IPS-15b (cell line): ENCODE measurements at regions not wholly inside any gene's neighbourhood (a gene's known extent, or its start where the extent isn't known, plus 50 kb on each side); places are given as distances from the start of the nearest gene placed in this dataset.
"Not testable (repeated sequence)": the region's sequence is repeated elsewhere in the genome, so short reads cannot be mapped to it uniquely, and the experiment has no call there.

Experiments used
- H3K27me3 ChIP-seq: one replicate; pipeline ENCODE4 v1.6.1; 2013; ENCODE audit warnings: low read length; ENCODE audit not compliant: control insufficient read depth, insufficient read depth
- H3K36me3 ChIP-seq: one replicate; pipeline ENCODE4 v1.6.1; 2013; ENCODE audit warnings: low read length; ENCODE audit not compliant: control insufficient read depth, insufficient read depth
- H3K4me1 ChIP-seq: one replicate; pipeline ENCODE4 v1.6.1; 2013; ENCODE audit warnings: mild to moderate bottlenecking, low read length; ENCODE audit not compliant: control insufficient read depth, insufficient read depth
- H3K4me3 ChIP-seq: one replicate; pipeline ENCODE4 v1.5.1; 2013; ENCODE audit warnings: low read depth, low read length
- H3K9ac ChIP-seq: one replicate; pipeline ENCODE4 v1.6.1; 2013; ENCODE audit warnings: low read depth, mild to moderate bottlenecking, low read length
- H3K9me3 ChIP-seq: one replicate; pipeline ENCODE4 v1.6.1; 2013; ENCODE audit warnings: mild to moderate bottlenecking, low read length; ENCODE audit not compliant: control insufficient read depth, insufficient read depth

- not testable (repeated sequence) for H3K9me3 ChIP-seq, H3K36me3 ChIP-seq, H3K4me1 ChIP-seq, H3K4me3 ChIP-seq, H3K27me3 ChIP-seq, H3K9ac ChIP-seq
Measured at GRCh38 chr14:106356643-106356930, 830.2 kb downstream of the TMEM121 start.

- not testable (repeated sequence) for H3K9ac ChIP-seq, H3K4me1 ChIP-seq, H3K9me3 ChIP-seq, H3K36me3 ChIP-seq, H3K4me3 ChIP-seq, H3K27me3 ChIP-seq
Measured at GRCh38 chr14:106359157-106359887, 832.9 kb downstream of the TMEM121 start.

GRCh38 chr14:106365371-106365770 is 839.0 kb downstream of the TMEM121 start:
- H3K27me3 ChIP-seq, result not testable (repeated sequence)

GRCh38 chr14:106365894-106366293 is 839.5 kb downstream of the TMEM121 start:
- H3K9ac ChIP-seq, H3K4me3 ChIP-seq, H3K36me3 ChIP-seq, H3K4me1 ChIP-seq, H3K9me3 ChIP-seq, H3K27me3 ChIP-seq: not testable (repeated sequence)

More at GRCh38 chr14:106365371-106365770, 839.0 kb downstream of the TMEM121 start:
- H3K9ac ChIP-seq, H3K4me1 ChIP-seq, H3K4me3 ChIP-seq, H3K9me3 ChIP-seq, H3K36me3 ChIP-seq: not testable (repeated sequence)

DNA sequence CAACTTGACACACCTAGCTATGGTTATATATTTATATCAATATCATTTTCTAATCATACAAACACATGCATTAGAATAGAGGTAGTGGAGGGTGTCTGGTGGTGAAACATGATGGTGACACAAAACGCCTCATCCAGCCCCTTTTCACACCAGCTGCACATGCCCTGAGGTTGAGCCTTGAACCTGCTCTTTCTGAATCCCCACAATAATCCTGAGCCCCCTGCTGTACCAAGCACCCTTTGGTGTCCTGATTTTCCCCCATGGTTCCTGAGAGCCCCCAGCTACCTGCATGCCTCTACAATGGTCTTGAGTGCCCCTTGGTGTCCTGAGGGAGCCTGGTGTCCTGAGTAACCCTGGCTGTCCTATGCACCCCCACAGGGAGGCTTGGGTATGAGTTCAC is 840.6 kb downstream of the TMEM121 start:
- H3K4me3 ChIP-seq, H3K36me3 ChIP-seq, H3K4me1 ChIP-seq, H3K9ac ChIP-seq, H3K9me3 ChIP-seq, H3K27me3 ChIP-seq: not testable (repeated sequence)

DNA sequence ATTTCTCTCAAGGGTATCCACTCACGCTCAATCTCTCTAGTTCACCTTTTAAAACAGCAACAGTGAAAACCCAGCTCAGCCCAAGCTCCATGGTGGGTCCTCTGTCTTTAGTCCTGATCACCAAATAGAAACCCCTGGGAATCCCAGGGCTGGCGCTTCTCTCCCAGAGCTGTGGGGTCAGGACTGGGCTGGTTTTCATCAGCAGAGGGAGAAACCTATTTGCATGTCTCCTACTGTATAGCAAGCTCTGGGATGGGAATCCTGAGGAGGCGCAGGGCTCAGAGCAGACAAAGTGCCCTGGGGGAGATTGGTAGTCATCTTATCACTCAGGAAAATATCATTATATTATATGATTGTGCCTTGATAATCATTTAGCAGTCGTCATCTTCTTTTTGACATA is 843.1 kb downstream of the TMEM121 start:
- not testable (repeated sequence) for H3K9ac ChIP-seq, H3K4me3 ChIP-seq, H3K9me3 ChIP-seq, H3K36me3 ChIP-seq, H3K27me3 ChIP-seq, H3K4me1 ChIP-seq

GRCh38 chr14:106372870-106373652 is 846.7 kb downstream of the TMEM121 start:
- H3K9me3 ChIP-seq, result peaks cover 15% of the 10 kb centered on the region
- H3K36me3 ChIP-seq, result no peaks in the 10 kb centered on the region
- no peaks in the 10 kb centered on the region for H3K27me3 ChIP-seq
- no peaks in the 10 kb centered on the region for H3K4me1 ChIP-seq
- H3K4me3 ChIP-seq, result no peak overlapping the region
- H3K9ac ChIP-seq, result no peak overlapping the region

GRCh38 chr14:106373653-106374110 is 847.3 kb downstream of the TMEM121 start:
- not testable (repeated sequence) for H3K4me3 ChIP-seq, H3K9ac ChIP-seq, H3K27me3 ChIP-seq, H3K36me3 ChIP-seq, H3K4me1 ChIP-seq
- H3K9me3 ChIP-seq, result peaks cover 18% of the 10 kb centered on the region

DNA sequence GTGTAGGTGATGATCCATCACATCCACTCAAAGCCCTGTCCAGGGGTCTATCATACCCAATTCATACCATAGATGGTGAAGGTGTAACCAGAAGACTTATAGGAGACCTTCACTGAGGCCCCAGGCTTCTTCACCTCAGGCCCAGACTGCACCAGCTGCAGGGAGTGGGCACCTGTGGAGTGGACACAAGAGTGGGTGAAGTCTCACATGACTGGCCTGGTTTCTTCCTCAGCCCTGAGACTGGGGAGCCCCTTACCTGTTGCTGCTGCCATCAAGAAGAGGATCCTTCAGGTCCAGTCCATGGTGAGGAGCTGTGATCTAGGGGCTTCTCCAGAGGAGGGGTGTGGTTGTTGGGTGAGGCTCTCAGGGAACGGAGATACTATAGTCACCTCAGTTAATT is 851.0 kb downstream of the TMEM121 start:
- no peak overlapping the region for H3K4me3 ChIP-seq
- no peaks in the 10 kb centered on the region for H3K4me1 ChIP-seq
- H3K9me3 ChIP-seq, result peaks cover 17% of the 10 kb centered on the region
- H3K9ac ChIP-seq, result no peak overlapping the region
- H3K27me3 ChIP-seq, result no peaks in the 10 kb centered on the region
- no peaks in the 10 kb centered on the region for H3K36me3 ChIP-seq

DNA sequence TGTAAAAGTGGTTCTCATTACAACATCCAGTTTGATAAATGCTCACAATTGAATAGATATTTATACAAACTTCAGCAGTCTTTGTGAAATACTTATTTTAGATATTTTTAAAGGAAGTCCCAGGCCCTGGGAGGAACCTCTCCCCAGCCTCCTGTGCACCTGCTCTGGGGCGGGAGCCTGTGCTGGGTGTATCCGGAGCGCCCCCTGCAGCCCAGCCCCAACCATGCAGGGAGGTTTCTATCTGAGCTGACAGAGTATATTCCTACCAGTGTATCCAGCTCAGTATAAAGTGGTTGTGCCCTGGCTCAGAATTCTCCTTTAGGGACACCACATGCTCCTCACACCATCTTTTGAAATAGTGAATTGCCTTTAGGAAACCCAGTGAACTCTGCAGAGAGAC is 851.8 kb downstream of the TMEM121 start:
- Histone ChIP-seq H3K4me1 (no peaks in the 10 kb centered on the region), H3K4me3 (no peak overlapping the region), H3K9me3 (peaks cover 17% of the 10 kb centered on the region), H3K36me3 (no peaks in the 10 kb centered on the region), H3K9ac (no peak overlapping the region), H3K27me3 (no peaks in the 10 kb centered on the region)

- Histone ChIP-seq H3K4me3 (no peak overlapping the region), H3K9me3 (peaks cover 17% of the 10 kb centered on the region), H3K9ac (no peak overlapping the region), H3K27me3 (no peaks in the 10 kb centered on the region), H3K4me1 (no peaks in the 10 kb centered on the region), H3K36me3 (no peaks in the 10 kb centered on the region)
Measured at GRCh38 chr14:106380740-106381139, 854.4 kb downstream of the TMEM121 start.

- peaks cover 18% of the 10 kb centered on the region for H3K9me3 ChIP-seq
- not testable (repeated sequence) for H3K36me3 ChIP-seq, H3K9ac ChIP-seq, H3K4me1 ChIP-seq, H3K27me3 ChIP-seq, H3K4me3 ChIP-seq
Measured at GRCh38 chr14:106389186-106389585, 862.8 kb downstream of the TMEM121 start.
